Mucosa of descending colon (tissue), 3 donors: ENCODE measurements at regions not wholly inside any gene's neighbourhood (a gene's known extent, or its start where the extent isn't known, plus 50 kb on each side); places are given as distances from the start of the nearest gene placed in this dataset.

Experiments used
- ATAC-seq: fragments of 200-7000 bp; cut with Tn5 transposase; one replicate; pipeline ENCODE4 v1.9.1; 2020; ENCODE audit warnings: mild to moderate bottlenecking, moderate library complexity
- DNase-seq, 3 donors: peaks; one replicate each; pipeline ENCODE4 v3.0.0-alpha.2; 2020
- H3K36me3 ChIP-seq: fragments of 200-600 bp; one replicate; pipeline ENCODE4 v1.8.0; 2021; ENCODE audit warnings: low read depth, mild to moderate bottlenecking
- H3K4me1 ChIP-seq: fragments of 200-600 bp; one replicate; pipeline ENCODE4 v1.8.0; 2021; ENCODE audit warnings: low read depth, mild to moderate bottlenecking
- H3K4me3 ChIP-seq: fragments of 200-600 bp; one replicate; pipeline ENCODE4 v1.8.0; 2021; ENCODE audit warnings: mild to moderate bottlenecking
- H3K9me3 ChIP-seq: fragments of 200-600 bp; one replicate; pipeline ENCODE4 v1.8.0; 2021; ENCODE audit warnings: mild to moderate bottlenecking
- CTCF ChIP-seq: fragments of 200-600 bp; IDR thresholded peaks from one replicate; pipeline ENCODE4 v1.8.0; 2022; ENCODE audit warnings: antibody characterized with exemption, mild to moderate bottlenecking
- intact Hi-C, 2 donors: fragments of 100-400 bp; cut with DNase I in 1 of 2; cut with micrococcal nuclease in 1 of 2; formaldehyde crosslinking; loops; one replicate each; pipeline versions ENCODE4 v1.11.0 to v1.11.1; 2022; cut with DNase I, micrococcal nuclease
- donor health status: DM: no; HTN: no; CAD: no; lungs with moderate emphysema.
- donor health status: DM: no; HTN: no; CAD: no.
- donor health status: DM: no; HTN: yes; CAD: no.

DNA sequence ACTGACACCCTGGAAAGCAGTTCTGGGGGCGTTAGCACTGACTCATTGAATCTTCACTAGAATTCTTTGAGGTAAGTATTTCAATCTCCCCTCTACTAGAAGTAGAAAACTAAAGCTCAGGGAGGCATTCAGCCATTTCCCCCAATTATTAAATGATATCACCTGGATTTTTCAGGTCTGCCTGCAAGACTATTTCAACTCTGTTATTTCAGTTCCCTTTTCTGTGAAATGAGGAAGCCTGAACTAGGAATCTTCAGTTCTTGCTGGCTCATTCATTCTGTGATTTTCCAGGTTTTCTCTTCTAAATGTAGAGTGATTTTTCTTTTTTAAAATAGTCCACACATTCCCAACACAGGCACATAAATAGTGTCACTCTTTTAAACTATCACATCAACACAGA lies 337.0 kb upstream of the NR5A2 start:
- no peaks in the 10 kb centered on the region for H3K4me1 ChIP-seq
- no peak for ATAC-seq

GRCh38 chr1:199691540-199691939 lies 336.0 kb upstream of the NR5A2 start:
- Histone ChIP-seq H3K4me1 (no peaks in the 10 kb centered on the region), H3K9me3 (no peaks in the 10 kb centered on the region), H3K36me3 (no peaks in the 10 kb centered on the region), H3K4me3 (no peak overlapping the region)
- no peak for TF ChIP-seq CTCF
- ATAC-seq (no peak), DNase-seq (no peak)
- intact Hi-C loops, result no loop called here

More for the DNA sequence above, 337.0 kb upstream of the NR5A2 start:
- Histone ChIP-seq H3K4me3 (no peak overlapping the region), H3K9me3 (no peaks in the 10 kb centered on the region), H3K36me3 (no peaks in the 10 kb centered on the region)
- no peak for TF ChIP-seq CTCF
- intact Hi-C loops, result no loop called here
- no peak for DNase-seq

DNA sequence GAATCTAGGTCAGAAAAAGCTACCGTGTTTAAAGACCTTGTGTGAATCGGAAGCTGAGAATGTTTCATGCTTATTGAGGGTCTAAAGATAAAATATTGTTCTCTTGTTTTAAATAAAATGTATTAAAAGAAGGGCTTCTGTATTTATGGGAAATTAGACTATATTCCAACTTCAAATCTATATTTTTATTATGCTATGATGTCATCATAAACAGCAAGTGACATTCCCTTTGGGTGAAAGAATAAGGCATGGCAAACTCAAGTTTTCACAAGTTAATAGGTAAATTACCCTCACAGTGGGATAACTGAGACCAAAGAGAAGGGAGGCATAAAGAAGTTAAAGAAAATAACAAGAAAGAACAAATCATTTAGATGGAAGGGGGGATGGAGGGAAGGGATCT lies 333.8 kb upstream of the NR5A2 start:
- Histone ChIP-seq H3K36me3 (no peaks in the 10 kb centered on the region), H3K9me3 (no peaks in the 10 kb centered on the region)
- intact Hi-C loops, result no loop called here

GRCh38 chr1:199696225-199696624 lies 331.3 kb upstream of the NR5A2 start:
- ATAC-seq (no peak), DNase-seq (no peak)
- Histone ChIP-seq H3K4me3 (no peak overlapping the region), H3K36me3 (no peaks in the 10 kb centered on the region), H3K9me3 (no peaks in the 10 kb centered on the region), H3K4me1 (no peaks in the 10 kb centered on the region)
- TF ChIP-seq CTCF, result no peak
- intact Hi-C loops, result no loop called here

More for the DNA sequence above, 333.8 kb upstream of the NR5A2 start:
- no peak overlapping the region for H3K4me3 ChIP-seq
- DNase-seq, result no peak
- TF ChIP-seq CTCF, result no peak
- no peak for ATAC-seq
- H3K4me1 ChIP-seq, result no peaks in the 10 kb centered on the region

DNA sequence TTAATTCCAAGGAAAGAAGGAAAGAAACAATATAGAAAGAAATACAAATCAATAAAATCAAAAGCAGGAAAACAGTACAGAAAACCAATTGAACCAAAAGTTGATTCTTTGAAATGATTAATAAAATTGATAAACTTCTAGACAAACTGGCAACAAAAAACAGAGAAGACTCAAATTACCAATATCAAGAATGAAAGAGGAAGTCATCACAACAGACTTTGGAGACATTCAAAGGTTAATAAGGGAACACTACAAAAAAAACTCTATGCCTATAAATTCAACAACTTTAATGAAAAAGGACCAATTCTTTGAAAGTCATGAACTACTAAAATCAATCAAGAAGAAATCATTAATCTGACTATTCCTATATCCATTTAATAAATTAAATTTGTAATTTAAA lies 329.3 kb upstream of the NR5A2 start:
- DNase-seq, result no peak
- H3K4me1 ChIP-seq, result no peaks in the 10 kb centered on the region
- TF ChIP-seq CTCF, result no peak
- no peaks in the 10 kb centered on the region for H3K9me3 ChIP-seq
- no peak for ATAC-seq
- H3K4me3 ChIP-seq, result no peak overlapping the region
- no peaks in the 10 kb centered on the region for H3K36me3 ChIP-seq
- intact Hi-C loops, result no loop called here

GRCh38 chr1:199700551-199700950 lies 327.0 kb upstream of the NR5A2 start:
- no peak for TF ChIP-seq CTCF
- no peak for ATAC-seq

More at GRCh38 chr1:199700551-199700950, 327.0 kb upstream of the NR5A2 start:
- DNase-seq, result no peak
- intact Hi-C loops, result no loop called here
- Histone ChIP-seq H3K36me3 (no peaks in the 10 kb centered on the region), H3K4me1 (no peaks in the 10 kb centered on the region), H3K9me3 (no peaks in the 10 kb centered on the region), H3K4me3 (no peak overlapping the region)
